D721Med (cell line): ENCODE measurements at regions not wholly inside any gene's neighbourhood (a gene's known extent, or its start where the extent isn't known, plus 50 kb on each side); places are given as distances from the start of the nearest gene placed in this dataset.

Source experiments
- DNase-seq: peaks from one replicate; pipeline ENCODE4 v3.0.0; 2011; ENCODE audit warnings: low spot score; ENCODE audit not compliant: insufficient read length
- FAIRE-seq: peaks from 2 replicates; lab custom pipeline; 2011; peaks lifted over from hg19 to GRCh38; lab: Jason Lieb, UNC
- CTCF ChIP-seq: IDR thresholded peaks from 2 replicates; pipeline ENCODE4 v1.5.1; 2012; ENCODE audit warnings: mild to moderate bottlenecking, control low read depth; ENCODE audit not compliant: insufficient read depth; ENCODE audit errors: missing control alignments

- DNase-seq (no peak), FAIRE-seq (no peak)
- no peak for TF ChIP-seq CTCF
These were observed 492.6 kb downstream of the LMO4 start for GRCh38 chr1:87821335-87821697.

- DNase-seq (no peak), FAIRE-seq (no peak)
- no peak for TF ChIP-seq CTCF
These were observed 498.1 kb downstream of the LMO4 start for GRCh38 chr1:87826681-87827251.

- FAIRE-seq: no peak
These were observed 500.7 kb downstream of the LMO4 start for GRCh38 chr1:87829360-87829759.

GRCh38 chr1:87830432-87830978 lies 501.8 kb downstream of the LMO4 start:
- DNase-seq: no peak
- FAIRE-seq: peak; percentile 76
- no peak for TF ChIP-seq CTCF

More at GRCh38 chr1:87829360-87829759, 500.7 kb downstream of the LMO4 start:
- no peak for DNase-seq
- no peak for TF ChIP-seq CTCF

GRCh38 chr1:87833166-87833565 lies 504.5 kb downstream of the LMO4 start:
- no peak for TF ChIP-seq CTCF
- FAIRE-seq: no peak

GRCh38 chr1:87834151-87834550 lies 505.5 kb downstream of the LMO4 start:
- DNase-seq (no peak), FAIRE-seq (no peak)
- TF ChIP-seq CTCF: no peak

More at GRCh38 chr1:87833166-87833565, 504.5 kb downstream of the LMO4 start:
- no peak for DNase-seq

- DNase-seq (no peak), FAIRE-seq (no peak)
- TF ChIP-seq CTCF: no peak
These were observed 506.3 kb downstream of the LMO4 start for GRCh38 chr1:87834941-87835340.
